HCT116 (cell line): ENCODE measurements at regions not wholly inside any gene's neighbourhood (a gene's known extent, or its start where the extent isn't known, plus 50 kb on each side); places are given as distances from the start of the nearest gene placed in this dataset.

Experiments
- EZH2 ChIP-seq: fragments of 200-600 bp; sonication (generic); IDR thresholded peaks from 2 replicates; pipeline ENCODE4 v1.6.1; 2017; ENCODE audit warnings: antibody characterized with exemption, mixed run types
- EZH2phosphoT487 ChIP-seq: fragments of 200-600 bp; IDR thresholded peaks from 2 replicates; pipeline ENCODE4 v1.6.1; 2018; ENCODE audit warnings: antibody characterized with exemption, borderline replicate concordance
- JUND ChIP-seq: IDR thresholded peaks from 2 replicates; pipeline ENCODE4 v1.6.1; 2012
- POLR2A ChIP-seq: IDR thresholded peaks from 2 replicates; pipeline ENCODE4 v1.7.0; 2011; ENCODE audit warnings: borderline replicate concordance; ENCODE audit not compliant: insufficient read depth, insufficient read length; ENCODE audit errors: extremely low read depth
- POLR2AphosphoS5 ChIP-seq: IDR thresholded peaks from 2 replicates; pipeline ENCODE4 v1.6.1; 2011; ENCODE audit warnings: mild to moderate bottlenecking, low read depth, low read length, moderate library complexity
- TF ChIP-seq, protein P1 (sequence below), 3 experiments: fragments of 200-600 bp in 1 of 3; sonication (generic) in 1 of 3; IDR thresholded peaks in 2 of 3; conservative IDR thresholded peaks in 1 of 3; 2 replicates each; pipeline ENCODE4 v1.5.1; 2012 to 2017; ENCODE audit warnings: low read depth in 2 of 3, low read length in 2 of 3, antibody characterized with exemption in 1 of 3, borderline replicate concordance in 1 of 3, control low read depth in 1 of 3, mild to moderate bottlenecking in 1 of 3, mixed read lengths in 1 of 3, mixed run types in 1 of 3, moderate library complexity in 1 of 3; ENCODE audit not compliant: insufficient read depth in 1 of 3

DNA sequence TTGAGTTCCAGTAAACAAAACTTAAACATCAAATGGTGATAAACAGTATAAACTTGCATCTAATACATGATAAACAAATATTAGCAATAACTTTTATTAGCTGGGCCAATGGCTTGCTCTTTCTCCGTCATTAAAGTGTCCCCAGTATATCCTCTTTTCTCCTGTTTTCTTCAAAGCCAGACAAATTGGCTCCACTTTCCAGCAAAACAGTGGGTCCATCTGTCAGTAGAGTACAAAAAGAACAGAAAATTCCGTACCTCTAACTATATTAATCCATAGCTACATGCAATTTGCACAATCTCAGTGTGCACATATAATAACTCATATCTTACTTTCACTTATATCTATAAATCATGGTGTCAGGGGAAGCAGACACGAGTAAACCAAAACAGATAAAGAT, 678.0 kb upstream of the SPRY2 start:
- TF ChIP-seq EZH2phosphoT487 (no peak), POLR2AphosphoS5 (no peak), JUND (no peak), POLR2A (no peak), EZH2 (no peak)
- TF ChIP-seq, protein P1, sequence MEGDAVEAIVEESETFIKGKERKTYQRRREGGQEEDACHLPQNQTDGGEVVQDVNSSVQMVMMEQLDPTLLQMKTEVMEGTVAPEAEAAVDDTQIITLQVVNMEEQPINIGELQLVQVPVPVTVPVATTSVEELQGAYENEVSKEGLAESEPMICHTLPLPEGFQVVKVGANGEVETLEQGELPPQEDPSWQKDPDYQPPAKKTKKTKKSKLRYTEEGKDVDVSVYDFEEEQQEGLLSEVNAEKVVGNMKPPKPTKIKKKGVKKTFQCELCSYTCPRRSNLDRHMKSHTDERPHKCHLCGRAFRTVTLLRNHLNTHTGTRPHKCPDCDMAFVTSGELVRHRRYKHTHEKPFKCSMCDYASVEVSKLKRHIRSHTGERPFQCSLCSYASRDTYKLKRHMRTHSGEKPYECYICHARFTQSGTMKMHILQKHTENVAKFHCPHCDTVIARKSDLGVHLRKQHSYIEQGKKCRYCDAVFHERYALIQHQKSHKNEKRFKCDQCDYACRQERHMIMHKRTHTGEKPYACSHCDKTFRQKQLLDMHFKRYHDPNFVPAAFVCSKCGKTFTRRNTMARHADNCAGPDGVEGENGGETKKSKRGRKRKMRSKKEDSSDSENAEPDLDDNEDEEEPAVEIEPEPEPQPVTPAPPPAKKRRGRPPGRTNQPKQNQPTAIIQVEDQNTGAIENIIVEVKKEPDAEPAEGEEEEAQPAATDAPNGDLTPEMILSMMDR (IDR thresholded peaks at IDR 0.05 in 2 of 3, conservative IDR thresholded peaks at IDR 0.05 in 1 of 3; ENCODE audit: borderline replicate concordance in 1 of 3, insufficient read depth in 1 of 3, low read depth in 2 of 3, low read length in 2 of 3), result no peak
